ENCODE measurements at regions not wholly inside any gene's neighbourhood (a gene's known extent, or its start where the extent isn't known, plus 50 kb on each side); places are given as distances from the start of the nearest gene placed in this dataset.

- Histone ChIP-seq H3K4me1 (ENCODE audit: control insufficient read depth, insufficient read depth, low read length) (peaks cover 4% of the 10 kb centered on the region), H4K91ac (ENCODE audit: insufficient read depth, low read depth, low read length) (no peak overlapping the region), H3K27ac (ENCODE audit: insufficient read depth, low read length) (no peak overlapping the region), H3K36me3 (ENCODE audit: control insufficient read depth, insufficient read depth, low read length) (no peaks in the 10 kb centered on the region), H2BK15ac (ENCODE audit: low read depth, low read length) (no peak overlapping the region), H2AK9ac (replicated peaks; ENCODE audit: low read depth, low read length, poor library complexity) (no peak overlapping the region), H2AFZ (replicated peaks; ENCODE audit: low read length, poor library complexity) (no peak overlapping the region), H3K79me1 (ENCODE audit: low read depth in 1 of 2, low read length in 2 of 2) (no peaks in the 10 kb centered on the region), H3K23ac (ENCODE audit: low read depth, low read length) (no peak overlapping the region), H2AK5ac (ENCODE audit: low read depth, low read length) (no peak overlapping the region), H3K4ac (ENCODE audit: low read depth, low read length) (no peak overlapping the region), H3K56ac (ENCODE audit: extremely low read depth, insufficient read depth, low read length) (no peak overlapping the region), H3K4me3 (ENCODE audit: insufficient read depth, low read depth, low read length) (no peak overlapping the region), H3K27me3 (ENCODE audit: control insufficient read depth, insufficient read depth, low read length) (no peaks in the 10 kb centered on the region), H3K18ac (ENCODE audit: low read depth, low read length) (no peak overlapping the region), H3K4me2 (ENCODE audit: low read depth, low read length) (no peak overlapping the region), H3K9me3 (ENCODE audit: control insufficient read depth, insufficient read depth, low read length) (no peaks in the 10 kb centered on the region), H4K20me1 (ENCODE audit: insufficient read depth, low read length) (0 out of 2 replicates have a peak, but pooled peaks cover 2% of the 10 kb centered on the region), H3K9ac (ENCODE audit: low read depth, low read length) (no peak overlapping the region), H3K9me1 (ENCODE audit: insufficient read depth, low read length) (peaks cover 3% of the 10 kb centered on the region; the same call in 1 of the 2 replicates), H2BK5ac (ENCODE audit: low read depth, low read length, poor library complexity, severe bottlenecking) (no peak overlapping the region), H3K14ac (replicated peaks; ENCODE audit: low read depth, low read length) (no peak overlapping the region), H2BK20ac (ENCODE audit: low read depth, low read length) (no peak overlapping the region), H4K5ac (ENCODE audit: low read depth, low read length) (no peak overlapping the region), H4K8ac (ENCODE audit: low read depth in 2 of 2, low read length in 2 of 2) (no peak overlapping the region), H2BK120ac (ENCODE audit: low read depth, low read length) (no peak overlapping the region)
- in situ Hi-C loops (cut with MboI; ENCODE audit: low sequenced_read_pairs) (no loop called here), intact Hi-C loops (cut with micrococcal nuclease) (loop anchor here (5.0 kb wide), 1 partner anchor 38 kb away; no protein-coding TSS in a partner anchor), dilution Hi-C loops (cut with HindIII; ENCODE audit: low sequenced_read_pairs, unreplicated experiment) (no loop called here)
- no CpG with 5 or more reads among the region's 7 CpGs for WGBS, 2 experiments (ENCODE audit: extremely low coverage in 2 of 2, insufficient read length in 1 of 2)
- BruUV-seq (replicated peaks) = no TSS peak
- ATAC-seq (ENCODE audit: low read depth) (no peak), DNase-seq (no peak)
- POLR2A ChIA-PET (ENCODE audit: unreplicated experiment) = no interaction called here
- TF ChIP-seq CHD1 (IDR thresholded peaks at IDR 0.05; ENCODE audit: low read depth, low read length) (no peak), FOS (IDR thresholded peaks at IDR 0.05; ENCODE audit: low read depth, low read length) (no peak), RCOR1 (IDR thresholded peaks at IDR 0.05; ENCODE audit: insufficient replicate concordance, low read length) (no peak), POLR2A (IDR thresholded peaks at IDR 0.05; ENCODE audit: low read depth, low read length) (no peak), CEBPB (IDR thresholded peaks at IDR 0.05; ENCODE audit: low read depth, low read length) (no peak), MAFK (IDR thresholded peaks at IDR 0.05; ENCODE audit: low read depth, low read length) (no peak), ELK1 (IDR thresholded peaks at IDR 0.05; ENCODE audit: borderline replicate concordance, low read depth, low read length) (no peak), SMC3 (IDR thresholded peaks at IDR 0.05; ENCODE audit: low read depth, low read length) (no peak), MAZ (IDR thresholded peaks at IDR 0.05; ENCODE audit: borderline replicate concordance, low read depth, low read length) (no peak), MXI1 (IDR thresholded peaks at IDR 0.05; ENCODE audit: borderline replicate concordance, low read depth, low read length) (no peak), RFX5 (IDR thresholded peaks at IDR 0.05; ENCODE audit: low read depth, low read length) (no peak), CTCF (conservative IDR thresholded peaks at IDR 0.05; ENCODE audit: low read depth, low read length) (no peak), USF2 (IDR thresholded peaks at IDR 0.05; ENCODE audit: low read depth, low read length) (no peak), RAD21 (IDR thresholded peaks at IDR 0.05; ENCODE audit: low read length) (no peak), BHLHE40 (IDR thresholded peaks at IDR 0.05; ENCODE audit: low read depth, low read length) (no peak)
- CTCF ChIA-PET = no interaction called here
Observed at GRCh38 chr6:56378966-56379585, 131.7 kb upstream of the COL21A1 start.

All from IMR-90 (cell line).